HG03558 (cell line): ENCODE measurements at regions not wholly inside any gene's neighbourhood (a gene's known extent, or its start where the extent isn't known, plus 50 kb on each side); places are given as distances from the start of the nearest gene placed in this dataset.

Experiments used
- ATAC-seq: cut with Tn5 transposase; IDR thresholded peaks from one replicate; pipeline ENCODE4 v1.9.1; 2021; ENCODE audit warnings: moderate number of reproducible peaks; ENCODE audit not compliant: unreplicated experiment; ENCODE audit errors: extremely low read depth

GRCh38 chr2:217398101-217398500 lies 538.2 kb upstream of the TNP1 start:
- ATAC-seq, result no peak

- ATAC-seq, result no peak
Observed at GRCh38 chr2:217396586-217396985, 536.7 kb upstream of the TNP1 start.

GRCh38 chr2:217396165-217396564 lies 536.3 kb upstream of the TNP1 start:
- no peak for ATAC-seq

GRCh38 chr2:217394510-217395351 lies 534.9 kb upstream of the TNP1 start:
- ATAC-seq, result no peak

GRCh38 chr2:217393585-217394032 lies 533.7 kb upstream of the TNP1 start:
- no peak for ATAC-seq

- ATAC-seq, result no peak
Observed at GRCh38 chr2:217392930-217393584, 533.2 kb upstream of the TNP1 start.

- no peak for ATAC-seq
Observed at GRCh38 chr2:217387776-217388387, 528.0 kb upstream of the TNP1 start.

GRCh38 chr2:217386041-217386440 lies 526.2 kb upstream of the TNP1 start:
- ATAC-seq, result no peak

- ATAC-seq, result no peak
Observed at GRCh38 chr2:217383620-217384019, 523.8 kb upstream of the TNP1 start.

- no peak for ATAC-seq
Observed at GRCh38 chr2:217382794-217383193, 522.9 kb upstream of the TNP1 start.

- no peak for ATAC-seq
Observed at GRCh38 chr2:217379807-217380206, 519.9 kb upstream of the TNP1 start.

- ATAC-seq, result no peak
Observed at GRCh38 chr2:217372794-217373193, 512.9 kb upstream of the TNP1 start.

- ATAC-seq, result no peak
Observed at GRCh38 chr2:217371781-217372213, 511.9 kb upstream of the TNP1 start.

- no peak for ATAC-seq
Observed at GRCh38 chr2:217370391-217370790, 510.5 kb upstream of the TNP1 start.

GRCh38 chr2:217367464-217367863 lies 507.6 kb upstream of the TNP1 start:
- ATAC-seq, result no peak

GRCh38 chr2:217366966-217367365 lies 507.1 kb upstream of the TNP1 start:
- no peak for ATAC-seq

GRCh38 chr2:217366266-217366895 lies 506.5 kb upstream of the TNP1 start:
- no peak for ATAC-seq

GRCh38 chr2:217365656-217366055 lies 505.8 kb upstream of the TNP1 start:
- ATAC-seq, result no peak

GRCh38 chr2:217364224-217364623 lies 504.4 kb upstream of the TNP1 start:
- ATAC-seq, result no peak

- ATAC-seq, result no peak
Observed at GRCh38 chr2:217363470-217363869, 503.6 kb upstream of the TNP1 start.

- ATAC-seq, result no peak
Observed at GRCh38 chr2:217362710-217363109, 502.8 kb upstream of the TNP1 start.
